GM20000 (cell line): ENCODE measurements at regions not wholly inside any gene's neighbourhood (a gene's known extent, or its start where the extent isn't known, plus 50 kb on each side); places are given as distances from the start of the nearest gene placed in this dataset.

Experiments
- DNase-seq: peaks from one replicate; pipeline ENCODE4 v3.0.0; 2012; ENCODE audit warnings: low spot score
- CTCF ChIP-seq: IDR thresholded peaks from 2 replicates; pipeline ENCODE4 v1.5.1; 2012; ENCODE audit warnings: mild to moderate bottlenecking, control low read depth; ENCODE audit errors: extremely low read depth, missing control alignments

- DNase-seq = no peak
- no peak for TF ChIP-seq CTCF
Measured at GRCh38 chr4:101400096-101400495, 52.8 kb upstream of the PPP3CA start.

GRCh38 chr4:101398807-101399206 is 51.5 kb upstream of the PPP3CA start:
- TF ChIP-seq CTCF = no peak
- no peak for DNase-seq
